ENCODE measurements at regions not wholly inside any gene's neighbourhood (a gene's known extent, or its start where the extent isn't known, plus 50 kb on each side); places are given as distances from the start of the nearest gene placed in this dataset.
"Not testable (repeated sequence)": the region's sequence is repeated elsewhere in the genome, so short reads cannot be mapped to it uniquely, and the experiment has no call there.

- no peak for DNase-seq (ENCODE audit: low read depth)
Measured at GRCh38 chr7:24134535-24134934, 149.5 kb upstream of the NPY start.

- no peak for DNase-seq (ENCODE audit: low read depth)
Measured at GRCh38 chr7:24135003-24135817, 148.8 kb upstream of the NPY start.

GRCh38 chr7:24137338-24137737 is 146.7 kb upstream of the NPY start:
- DNase-seq (ENCODE audit: low read depth) = no peak

DNA sequence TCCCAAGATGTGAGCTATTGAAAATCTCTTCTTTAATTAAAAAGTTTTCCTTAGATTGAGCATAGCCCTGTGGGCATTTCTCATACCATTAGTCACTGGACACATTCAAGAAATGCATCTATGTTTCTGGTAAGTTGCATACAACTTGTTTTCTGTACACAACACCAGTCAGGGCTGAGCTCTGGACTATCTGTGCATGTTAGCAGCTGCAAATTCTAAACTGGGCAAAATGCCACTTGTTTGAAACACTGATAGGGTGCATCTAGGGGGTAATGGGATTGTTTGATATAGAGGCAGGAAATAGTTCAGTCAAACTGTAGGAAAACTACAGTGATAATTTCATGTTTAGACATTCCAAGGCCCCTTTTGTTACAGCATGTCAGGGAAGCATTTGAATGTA is 145.6 kb upstream of the NPY start:
- DNase-seq (ENCODE audit: low read depth) = no peak

DNA sequence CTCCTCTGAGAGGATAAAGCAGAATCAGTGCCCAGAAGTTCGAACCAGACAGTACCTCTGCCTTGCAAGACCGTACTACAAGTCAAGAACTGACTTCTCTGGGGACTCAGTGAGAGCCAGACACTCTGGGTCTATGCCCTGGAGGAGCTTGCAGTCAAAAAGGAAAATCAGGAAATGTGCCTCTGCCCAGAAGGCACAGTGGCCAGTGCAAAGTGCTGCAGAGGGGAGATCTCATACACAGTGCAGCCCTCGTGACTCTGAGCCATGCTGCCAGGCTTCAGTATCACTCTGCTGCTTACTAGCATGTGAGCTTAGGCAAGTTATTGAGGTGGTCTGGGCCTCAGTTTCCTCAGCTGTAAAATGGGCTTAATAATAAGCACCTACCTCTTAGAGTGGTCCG is 144.0 kb upstream of the NPY start:
- no peak for DNase-seq (ENCODE audit: low read depth)

DNA sequence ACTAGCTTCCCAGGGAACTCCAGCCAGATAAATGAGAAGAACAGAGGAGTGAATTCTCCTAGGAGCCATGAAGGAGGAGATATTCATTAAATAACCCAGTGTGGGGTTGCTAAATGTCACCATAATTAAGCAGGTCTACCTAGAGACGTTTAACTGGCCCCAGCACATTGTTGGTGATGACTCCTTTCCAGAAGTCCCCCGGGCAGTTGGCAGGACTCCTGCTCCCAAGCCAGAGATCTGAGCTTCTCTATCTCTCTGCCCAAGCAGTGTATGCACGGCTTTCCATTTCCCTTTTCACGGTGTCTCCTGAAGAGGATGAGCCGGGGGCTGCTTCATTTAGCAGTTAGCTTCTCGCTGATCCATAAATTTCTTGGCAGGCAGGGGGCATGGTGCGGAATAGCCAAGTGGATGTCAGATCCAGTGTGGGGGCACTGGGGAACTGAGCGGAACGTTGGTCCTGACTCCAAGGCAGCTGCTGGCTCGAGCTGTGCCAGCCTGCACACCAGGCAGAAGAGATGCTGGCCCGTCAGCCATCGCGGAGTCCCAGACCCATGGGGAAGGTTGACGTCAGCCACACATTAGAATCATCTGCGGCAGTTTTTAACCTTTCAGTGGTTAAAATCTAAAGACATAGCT is 142.0 kb upstream of the NPY start:
- DNase-seq (ENCODE audit: low read depth) = no peak

GRCh38 chr7:24143547-24143946 is 140.4 kb upstream of the NPY start:
- DNase-seq (ENCODE audit: low read depth) = no peak

DNA sequence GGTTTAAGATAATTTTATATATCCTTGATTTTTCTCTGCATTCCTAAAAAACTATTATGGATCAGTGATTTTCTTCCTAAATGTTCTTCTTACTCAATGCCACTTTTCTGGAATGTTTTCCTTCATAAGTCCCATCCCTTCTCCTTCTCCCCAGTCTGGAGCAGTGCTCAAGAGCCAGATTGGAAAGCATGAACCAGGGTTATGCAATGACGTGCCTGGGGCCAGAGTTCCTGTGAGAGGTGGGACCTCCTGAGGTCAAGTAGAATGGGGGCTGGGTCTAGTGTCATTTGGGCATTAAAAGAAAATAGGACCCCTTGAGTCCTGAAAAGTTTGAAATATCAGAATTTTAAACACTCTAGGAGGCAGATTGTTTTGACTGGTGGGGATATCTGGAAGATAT is 132.0 kb upstream of the NPY start:
- no peak for DNase-seq (ENCODE audit: low read depth)

GRCh38 chr7:24152356-24152755 is 131.6 kb upstream of the NPY start:
- DNase-seq (ENCODE audit: low read depth) = no peak

DNA sequence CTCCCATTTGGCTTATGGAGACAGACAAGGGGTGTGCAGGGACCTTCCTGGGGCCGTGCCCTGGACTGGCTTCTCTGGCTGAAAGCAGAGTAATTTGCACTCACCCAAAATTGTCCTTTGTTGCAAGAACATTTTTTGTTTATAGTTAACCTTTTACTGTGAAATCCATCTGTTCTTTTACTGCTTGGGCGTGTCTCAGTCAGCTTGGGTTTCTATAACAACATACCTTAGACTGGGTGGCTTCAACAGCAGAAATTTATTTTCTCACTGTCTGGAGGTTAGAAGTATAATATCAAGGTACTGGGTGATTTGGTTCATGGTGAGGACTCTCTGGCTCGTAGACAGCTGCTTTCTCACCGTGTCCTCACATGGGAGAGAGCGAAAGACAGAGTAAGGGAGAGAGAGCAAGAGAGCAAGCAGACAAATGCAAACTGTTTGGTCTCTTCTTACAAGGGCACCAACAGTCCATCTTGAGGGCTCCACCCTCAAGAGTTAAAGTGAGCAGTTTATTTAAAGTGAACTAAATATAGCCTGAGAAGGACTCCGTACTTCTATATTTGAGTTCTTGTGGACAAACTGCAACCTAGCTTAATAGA is 131.0 kb upstream of the NPY start:
- DNase-seq (ENCODE audit: low read depth) = no peak

- DNase-seq (ENCODE audit: low read depth) = no peak
Measured at GRCh38 chr7:24157666-24158065, 126.3 kb upstream of the NPY start.

DNA sequence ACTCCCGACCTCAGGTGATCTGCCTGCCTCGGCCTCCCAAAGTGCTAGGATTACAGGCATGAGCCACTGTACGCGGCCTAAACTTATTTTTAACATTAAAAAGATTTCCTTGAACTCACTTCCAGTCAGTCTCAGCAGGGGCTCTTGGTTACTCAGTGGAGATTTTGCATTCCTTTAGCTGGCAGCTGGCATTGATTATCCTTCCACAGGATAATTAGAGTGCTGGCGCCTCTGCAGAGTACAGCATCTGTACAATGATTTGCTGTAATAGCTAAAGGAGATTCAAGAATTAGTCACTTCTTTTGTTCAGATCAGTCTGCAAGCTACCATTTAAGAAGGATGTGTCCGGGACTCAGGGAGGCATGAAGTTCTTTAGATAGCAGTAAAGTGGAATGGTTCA is 125.0 kb upstream of the NPY start:
- DNase-seq (ENCODE audit: low read depth) = no peak

DNA sequence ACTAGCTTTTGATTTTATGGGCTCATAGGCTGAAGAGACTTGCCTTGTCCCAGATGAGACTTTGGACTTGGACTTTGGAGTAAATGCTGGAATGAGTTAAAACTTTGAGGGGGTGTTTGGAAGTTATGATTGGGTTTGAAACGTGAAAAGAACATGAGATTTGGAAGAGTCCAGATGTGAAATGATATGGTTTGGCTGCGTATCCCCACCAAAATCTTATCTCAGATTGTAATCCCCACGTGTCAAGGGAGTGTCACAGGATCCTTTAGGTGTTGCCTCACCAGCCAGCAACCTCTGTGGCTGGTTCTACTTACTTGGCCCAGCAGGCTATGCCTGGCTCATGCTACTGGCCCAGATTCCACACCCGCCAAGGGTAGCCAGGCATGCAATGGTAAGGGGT is 119.6 kb upstream of the NPY start:
- no peak for DNase-seq (ENCODE audit: low read depth)

- DNase-seq (ENCODE audit: low read depth) = no peak
Measured at GRCh38 chr7:24169077-24169624, 114.8 kb upstream of the NPY start.

DNA sequence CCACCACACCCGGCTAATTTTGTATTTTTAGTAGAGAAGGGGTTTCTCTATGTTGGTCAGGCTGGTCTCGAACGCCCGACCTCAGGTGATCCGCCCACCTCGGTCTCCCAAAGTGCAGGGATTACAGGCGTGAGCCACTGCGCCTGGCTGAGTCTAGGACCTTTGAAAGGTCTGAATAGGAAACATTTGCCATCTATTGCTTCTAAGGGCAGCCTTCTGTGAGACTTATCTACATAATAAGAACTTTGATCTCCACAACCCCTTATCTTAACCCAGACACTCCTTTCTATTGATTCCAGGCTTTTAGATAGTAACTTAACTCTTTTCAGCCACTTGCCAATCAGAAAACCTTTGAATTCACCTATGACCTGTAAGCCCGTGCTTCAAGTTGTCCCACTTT is 112.0 kb upstream of the NPY start:
- DNase-seq (ENCODE audit: low read depth) = not testable (repeated sequence)

GRCh38 chr7:24172856-24173255 is 111.1 kb upstream of the NPY start:
- no peak for DNase-seq (ENCODE audit: low read depth)

DNA sequence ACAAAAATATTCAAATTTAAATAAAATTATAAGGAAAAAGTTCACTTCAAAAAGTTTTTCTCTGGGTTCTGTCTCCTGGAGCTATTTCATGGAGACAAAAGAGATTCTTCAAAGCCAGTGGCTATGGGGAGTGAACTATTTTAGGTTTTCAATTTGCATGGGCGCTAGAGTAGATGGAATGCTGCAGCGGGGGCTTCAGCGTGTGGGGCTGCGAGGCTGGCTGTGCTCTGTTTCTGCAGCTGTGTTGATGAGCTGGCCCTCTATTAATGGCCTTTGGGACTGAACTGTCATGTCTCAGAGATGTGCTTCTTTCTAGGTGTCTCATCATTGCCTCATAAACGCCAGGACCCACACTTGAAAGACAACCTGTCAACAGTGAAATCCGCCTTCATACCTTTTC is 108.4 kb upstream of the NPY start:
- no peak for DNase-seq (ENCODE audit: low read depth)

- no peak for DNase-seq (ENCODE audit: low read depth)
Measured at GRCh38 chr7:24178811-24179570, 105.0 kb upstream of the NPY start.

DNA sequence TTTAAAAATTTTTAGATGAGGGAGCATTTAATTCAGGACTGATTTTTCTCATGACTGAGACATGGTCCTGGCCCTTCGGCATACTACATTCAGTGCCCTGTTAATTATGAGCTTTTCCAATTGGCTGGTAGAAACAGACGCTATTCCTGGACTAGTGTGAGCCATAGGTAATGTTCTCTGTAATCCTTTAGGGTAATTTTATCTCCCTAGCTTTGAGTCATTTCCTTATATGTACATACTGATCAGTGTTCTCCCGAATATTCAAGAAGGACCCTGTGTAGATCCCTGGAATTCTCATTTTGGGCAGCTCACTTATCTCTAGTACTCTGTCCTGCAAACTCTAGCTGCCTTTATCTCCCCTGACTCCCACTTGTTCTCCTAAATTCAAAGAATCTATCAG is 92.6 kb upstream of the NPY start:
- no peak for DNase-seq (ENCODE audit: low read depth)

DNA sequence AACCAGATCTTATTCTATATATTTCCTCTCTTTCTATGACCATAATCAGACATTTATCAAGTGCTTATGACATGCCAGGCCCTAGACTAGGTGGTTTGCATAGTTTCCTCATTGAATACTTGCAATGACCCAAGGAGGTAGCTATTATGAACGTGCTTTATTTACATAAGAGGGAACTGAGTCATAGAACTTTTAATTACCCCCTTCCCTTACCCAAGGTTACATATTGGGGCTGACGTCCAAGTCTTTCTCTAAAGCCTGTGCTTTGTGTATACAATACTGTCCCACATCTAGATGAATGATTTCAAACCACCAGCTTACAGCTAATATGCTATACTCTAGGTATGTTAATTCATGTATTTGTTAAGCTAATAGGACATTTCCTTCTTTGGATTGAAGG is 91.9 kb upstream of the NPY start:
- DNase-seq (ENCODE audit: low read depth) = no peak

DNA sequence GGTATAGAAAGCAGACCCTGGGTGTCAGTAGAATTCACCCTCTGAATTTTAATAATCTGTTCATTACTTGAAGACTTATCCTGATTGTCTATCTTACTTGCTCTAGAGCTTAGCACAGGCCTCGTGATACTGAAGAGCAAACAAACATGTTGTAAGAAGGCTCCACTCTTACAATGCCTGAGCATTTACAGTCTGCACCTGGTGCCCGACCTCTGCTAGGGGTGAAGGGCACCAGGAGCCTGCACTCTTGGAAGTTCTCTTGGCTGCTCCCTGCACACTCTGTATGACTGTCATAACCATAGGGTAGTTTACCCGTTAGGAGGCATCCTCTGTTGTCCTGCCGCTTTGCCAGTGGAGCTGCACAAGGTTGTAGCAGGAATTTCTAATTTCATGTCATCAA is 91.3 kb upstream of the NPY start:
- no peak for DNase-seq (ENCODE audit: low read depth)

- DNase-seq (ENCODE audit: low read depth) = no peak
Measured at GRCh38 chr7:24197852-24198251, 86.1 kb upstream of the NPY start.

GRCh38 chr7:24199978-24200377 is 84.0 kb upstream of the NPY start:
- no peak for DNase-seq (ENCODE audit: low read depth)
